IMR-90 (cell line): ENCODE measurements at regions not wholly inside any gene's neighbourhood (a gene's known extent, or its start where the extent isn't known, plus 50 kb on each side); places are given as distances from the start of the nearest gene placed in this dataset.

ENCODE experiments used
- CEBPB ChIP-seq: IDR thresholded peaks from 2 replicates; pipeline ENCODE4 v1.6.1; 2012; ENCODE audit warnings: low read depth, low read length, improper control_type of control experiment
- CHD1 ChIP-seq: IDR thresholded peaks from 2 replicates; pipeline ENCODE4 v1.6.1; 2012; ENCODE audit warnings: low read depth, low read length, improper control_type of control experiment
- FOS ChIP-seq: fragments of 150-350 bp; IDR thresholded peaks from 2 replicates; pipeline ENCODE4 v1.6.1; 2016; ENCODE audit warnings: low read depth, low read length
- MAZ ChIP-seq: IDR thresholded peaks from 2 replicates; pipeline ENCODE4 v1.6.1; 2012; ENCODE audit warnings: low read depth, mild to moderate bottlenecking, low read length, improper control_type of control experiment, moderate library complexity, borderline replicate concordance
- MXI1 ChIP-seq: IDR thresholded peaks from 2 replicates; pipeline ENCODE4 v1.6.1; 2012; ENCODE audit warnings: low read depth, mild to moderate bottlenecking, low read length, moderate library complexity, borderline replicate concordance
- NFE2L2 ChIP-seq: fragments of 150-350 bp; IDR thresholded peaks from 2 replicates; pipeline ENCODE4 v1.6.1; 2016; ENCODE audit warnings: low read depth, mild to moderate bottlenecking, low read length
- POLR2A ChIP-seq: IDR thresholded peaks from 2 replicates; pipeline ENCODE4 v1.6.1; 2012; ENCODE audit warnings: mild to moderate bottlenecking, low read depth, low read length
- RAD21 ChIP-seq: IDR thresholded peaks from 2 replicates; pipeline ENCODE4 v1.6.1; 2012; ENCODE audit warnings: low read length, improper control_type of control experiment
- RFX5 ChIP-seq: IDR thresholded peaks from 2 replicates; pipeline ENCODE4 v1.8.0; 2012; ENCODE audit warnings: low read depth, mild to moderate bottlenecking, low read length, moderate library complexity
- SMC3 ChIP-seq: fragments of 150-350 bp; IDR thresholded peaks from 2 replicates; pipeline ENCODE4 v1.6.1; 2016; ENCODE audit warnings: low read depth, mild to moderate bottlenecking, antibody characterized with exemption, low read length, moderate library complexity
- TF ChIP-seq, protein P1 (sequence below): conservative IDR thresholded peaks from 2 replicates; pipeline ENCODE4 v1.5.1; 2012; ENCODE audit warnings: mild to moderate bottlenecking, low read depth, low read length, improper control_type of control experiment
- TF ChIP-seq, protein P2 (sequence below): fragments of 150-350 bp; IDR thresholded peaks from 2 replicates; pipeline ENCODE4 v1.6.1; 2017; ENCODE audit warnings: mild to moderate bottlenecking, antibody characterized with exemption, low read length, low read depth
- TF ChIP-seq, protein P3 (sequence below): fragments of 150-350 bp; IDR thresholded peaks from 2 replicates; pipeline ENCODE4 v1.6.1; 2016; ENCODE audit warnings: low read depth, mild to moderate bottlenecking, low read length, moderate library complexity, borderline replicate concordance

DNA sequence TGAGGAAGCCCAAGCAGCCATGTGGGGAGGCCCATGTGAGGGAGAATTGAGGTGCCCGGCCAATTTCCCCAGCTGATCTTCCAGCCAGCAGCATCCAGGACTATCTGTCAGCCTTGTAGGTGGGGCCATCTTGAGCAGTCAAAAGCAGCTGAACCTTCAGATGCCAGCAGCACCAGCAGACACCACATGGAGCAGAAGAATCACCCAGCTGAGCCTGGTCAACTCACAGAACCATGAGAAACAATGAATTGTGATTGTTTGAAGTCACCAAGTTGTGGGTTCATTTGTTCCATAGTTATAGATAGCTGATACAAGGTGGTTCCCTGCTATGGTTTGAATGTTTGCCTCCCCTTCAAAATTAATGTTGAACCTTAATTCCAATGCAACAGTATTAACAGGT is 85.1 kb upstream of the ATP6AP2 start:
- TF ChIP-seq, protein P1, sequence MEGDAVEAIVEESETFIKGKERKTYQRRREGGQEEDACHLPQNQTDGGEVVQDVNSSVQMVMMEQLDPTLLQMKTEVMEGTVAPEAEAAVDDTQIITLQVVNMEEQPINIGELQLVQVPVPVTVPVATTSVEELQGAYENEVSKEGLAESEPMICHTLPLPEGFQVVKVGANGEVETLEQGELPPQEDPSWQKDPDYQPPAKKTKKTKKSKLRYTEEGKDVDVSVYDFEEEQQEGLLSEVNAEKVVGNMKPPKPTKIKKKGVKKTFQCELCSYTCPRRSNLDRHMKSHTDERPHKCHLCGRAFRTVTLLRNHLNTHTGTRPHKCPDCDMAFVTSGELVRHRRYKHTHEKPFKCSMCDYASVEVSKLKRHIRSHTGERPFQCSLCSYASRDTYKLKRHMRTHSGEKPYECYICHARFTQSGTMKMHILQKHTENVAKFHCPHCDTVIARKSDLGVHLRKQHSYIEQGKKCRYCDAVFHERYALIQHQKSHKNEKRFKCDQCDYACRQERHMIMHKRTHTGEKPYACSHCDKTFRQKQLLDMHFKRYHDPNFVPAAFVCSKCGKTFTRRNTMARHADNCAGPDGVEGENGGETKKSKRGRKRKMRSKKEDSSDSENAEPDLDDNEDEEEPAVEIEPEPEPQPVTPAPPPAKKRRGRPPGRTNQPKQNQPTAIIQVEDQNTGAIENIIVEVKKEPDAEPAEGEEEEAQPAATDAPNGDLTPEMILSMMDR = no peak
- TF ChIP-seq MAZ = no peak
- TF ChIP-seq POLR2A = no peak
- TF ChIP-seq NFE2L2 = no peak
- no peak for TF ChIP-seq CHD1
- no peak for TF ChIP-seq SMC3
- TF ChIP-seq, protein P2, sequence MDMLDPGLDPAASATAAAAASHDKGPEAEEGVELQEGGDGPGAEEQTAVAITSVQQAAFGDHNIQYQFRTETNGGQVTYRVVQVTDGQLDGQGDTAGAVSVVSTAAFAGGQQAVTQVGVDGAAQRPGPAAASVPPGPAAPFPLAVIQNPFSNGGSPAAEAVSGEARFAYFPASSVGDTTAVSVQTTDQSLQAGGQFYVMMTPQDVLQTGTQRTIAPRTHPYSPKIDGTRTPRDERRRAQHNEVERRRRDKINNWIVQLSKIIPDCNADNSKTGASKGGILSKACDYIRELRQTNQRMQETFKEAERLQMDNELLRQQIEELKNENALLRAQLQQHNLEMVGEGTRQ = no peak
- TF ChIP-seq RFX5 = no peak
- no peak for TF ChIP-seq MXI1
- TF ChIP-seq RAD21 = no peak
- TF ChIP-seq FOS = no peak
- no peak for TF ChIP-seq CEBPB
- TF ChIP-seq, protein P3, sequence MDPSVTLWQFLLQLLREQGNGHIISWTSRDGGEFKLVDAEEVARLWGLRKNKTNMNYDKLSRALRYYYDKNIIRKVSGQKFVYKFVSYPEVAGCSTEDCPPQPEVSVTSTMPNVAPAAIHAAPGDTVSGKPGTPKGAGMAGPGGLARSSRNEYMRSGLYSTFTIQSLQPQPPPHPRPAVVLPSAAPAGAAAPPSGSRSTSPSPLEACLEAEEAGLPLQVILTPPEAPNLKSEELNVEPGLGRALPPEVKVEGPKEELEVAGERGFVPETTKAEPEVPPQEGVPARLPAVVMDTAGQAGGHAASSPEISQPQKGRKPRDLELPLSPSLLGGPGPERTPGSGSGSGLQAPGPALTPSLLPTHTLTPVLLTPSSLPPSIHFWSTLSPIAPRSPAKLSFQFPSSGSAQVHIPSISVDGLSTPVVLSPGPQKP = no peak
